SH-SY5Y (cell line): ENCODE measurements at regions not wholly inside any gene's neighbourhood (a gene's known extent, or its start where the extent isn't known, plus 50 kb on each side); places are given as distances from the start of the nearest gene placed in this dataset.

Experiments used
- GATA2 ChIP-seq: IDR thresholded peaks from 2 replicates; pipeline ENCODE4 v1.6.1; 2011; ENCODE audit warnings: mild to moderate bottlenecking, low read depth, low read length
- GATA3 ChIP-seq: IDR thresholded peaks from 2 replicates; pipeline ENCODE4 v1.6.1; 2011; ENCODE audit warnings: low read depth, mild to moderate bottlenecking, low read length, moderate library complexity

DNA sequence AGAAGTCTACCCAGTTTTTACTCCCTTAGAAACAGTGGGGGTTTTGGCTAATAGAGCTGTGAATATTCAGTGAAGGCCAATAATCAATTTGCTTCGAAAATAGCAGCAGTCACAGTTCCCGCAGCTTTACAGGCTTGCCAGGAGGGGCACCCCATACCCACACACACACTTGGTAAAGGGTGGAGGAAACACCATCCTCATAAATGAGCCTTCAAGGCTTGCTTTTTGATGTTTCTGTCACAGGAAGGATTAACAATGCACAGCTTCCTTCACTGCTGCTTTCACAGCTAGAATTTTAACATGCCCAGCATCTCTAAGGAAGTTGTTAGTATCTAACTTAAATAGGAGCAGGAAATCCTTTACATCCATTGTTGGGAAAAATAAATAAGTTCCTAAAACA lies 1247.5 kb upstream of the C9orf72 start:
- TF ChIP-seq GATA3: no peak
- no peak for TF ChIP-seq GATA2
